ENCODE measurements at regions not wholly inside any gene's neighbourhood (a gene's known extent, or its start where the extent isn't known, plus 50 kb on each side); places are given as distances from the start of the nearest gene placed in this dataset.

GRCh38 chr16:5604770-5605169 is 507.2 kb upstream of the EEF2KMT start:
- Mint-ChIP-seq H3K4me1 (no peaks in the 10 kb centered on the region), H3K4me3 (no peak overlapping the region), H3K36me3 (no peaks in the 10 kb centered on the region), H3K9me3 (no peaks in the 10 kb centered on the region), H3K27ac (no peak overlapping the region), H3K27me3 (ENCODE audit: low read depth) (peaks cover 4% of the 10 kb centered on the region)
- no peak for TF ChIP-seq CTCF (IDR thresholded peaks at IDR 0.05; ENCODE audit: unreplicated experiment)
- DNase-seq (ENCODE audit: low spot score in 2 of 2, unreplicated experiment in 2 of 2), result no peak

- peaks cover under 1% of the 10 kb centered on the region for H3K27me3 Mint-ChIP-seq (ENCODE audit: low read depth)
- no peaks in the 10 kb centered on the region for H3K4me1 Mint-ChIP-seq
- no peaks in the 10 kb centered on the region for H3K36me3 Mint-ChIP-seq
- TF ChIP-seq CTCF (IDR thresholded peaks at IDR 0.05; ENCODE audit: unreplicated experiment), result no peak
- no peak for DNase-seq (ENCODE audit: low spot score in 2 of 2, unreplicated experiment in 2 of 2)
- H3K27ac Mint-ChIP-seq, result no peak overlapping the region
- H3K4me3 Mint-ChIP-seq, result no peak overlapping the region
- no peaks in the 10 kb centered on the region for H3K9me3 Mint-ChIP-seq
Observed at GRCh38 chr16:5603836-5604235, 506.2 kb upstream of the EEF2KMT start.

DNA sequence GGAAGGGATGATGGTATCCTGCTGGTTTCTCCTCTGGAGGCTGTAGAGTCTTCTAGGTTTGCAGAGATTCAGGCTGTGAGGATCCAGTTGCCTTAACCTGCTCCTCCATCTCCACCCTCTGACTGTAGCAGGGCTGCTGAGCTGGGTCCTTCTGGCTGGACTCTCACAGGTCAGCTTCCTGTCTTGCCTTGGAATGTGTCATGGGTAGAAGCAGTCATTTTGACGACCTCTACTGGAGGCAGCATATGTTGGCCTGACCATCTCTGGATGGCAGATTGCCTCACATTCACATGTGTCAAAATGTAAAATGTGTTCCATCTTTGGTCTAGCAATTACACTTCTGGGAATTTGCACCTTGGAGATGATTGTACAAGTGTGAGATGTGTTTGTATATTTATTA is 504.4 kb upstream of the EEF2KMT start:
- no peak for TF ChIP-seq CTCF (IDR thresholded peaks at IDR 0.05; ENCODE audit: unreplicated experiment)
- H3K4me1 Mint-ChIP-seq, result no peaks in the 10 kb centered on the region
- no peak for DNase-seq (ENCODE audit: low spot score in 2 of 2, unreplicated experiment in 2 of 2)
- no peaks in the 10 kb centered on the region for H3K9me3 Mint-ChIP-seq
- H3K27me3 Mint-ChIP-seq (ENCODE audit: low read depth), result no peaks in the 10 kb centered on the region
- H3K36me3 Mint-ChIP-seq, result no peaks in the 10 kb centered on the region
- no peak overlapping the region for H3K27ac Mint-ChIP-seq
- no peak overlapping the region for H3K4me3 Mint-ChIP-seq

DNA sequence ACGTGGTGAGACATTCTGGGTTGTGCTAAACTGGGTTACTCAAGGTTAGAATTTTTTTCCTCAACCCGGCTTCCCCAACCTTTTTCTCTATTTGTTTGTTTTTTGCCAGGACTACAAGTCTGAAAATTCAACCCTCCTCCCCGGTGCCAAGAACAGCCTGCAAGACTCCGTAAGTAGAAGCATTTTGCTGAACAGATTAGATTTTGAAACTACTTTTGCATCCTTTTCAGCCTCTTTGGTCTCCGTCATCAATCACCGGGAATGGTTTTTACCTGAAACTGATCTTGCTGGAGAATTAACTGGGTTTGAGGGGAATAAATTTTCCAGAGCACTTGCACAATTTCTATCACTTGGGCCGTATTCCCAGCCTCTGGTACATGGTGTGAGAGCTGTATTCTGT is 501.2 kb upstream of the EEF2KMT start:
- Mint-ChIP-seq H3K36me3 (no peaks in the 10 kb centered on the region), H3K4me3 (no peak overlapping the region), H3K27me3 (ENCODE audit: low read depth) (no peaks in the 10 kb centered on the region), H3K9me3 (peaks cover 4% of the 10 kb centered on the region), H3K4me1 (no peaks in the 10 kb centered on the region), H3K27ac (no peak overlapping the region)
- no peak for TF ChIP-seq CTCF (IDR thresholded peaks at IDR 0.05; ENCODE audit: unreplicated experiment)
- no peak for DNase-seq (ENCODE audit: low spot score in 2 of 2, unreplicated experiment in 2 of 2)

GRCh38 chr16:5595849-5596248 is 498.3 kb upstream of the EEF2KMT start:
- Mint-ChIP-seq H3K9me3 (peaks cover 4% of the 10 kb centered on the region), H3K27me3 (ENCODE audit: low read depth) (no peaks in the 10 kb centered on the region), H3K4me3 (no peak overlapping the region), H3K36me3 (no peaks in the 10 kb centered on the region), H3K4me1 (no peaks in the 10 kb centered on the region), H3K27ac (no peak overlapping the region)
- no peak for DNase-seq (ENCODE audit: low spot score in 2 of 2, unreplicated experiment in 2 of 2)
- TF ChIP-seq CTCF (IDR thresholded peaks at IDR 0.05; ENCODE audit: unreplicated experiment), result no peak

- H3K27me3 Mint-ChIP-seq (ENCODE audit: low read depth), result peaks cover 10% of the 10 kb centered on the region
- no peak overlapping the region for H3K4me3 Mint-ChIP-seq
- no peaks in the 10 kb centered on the region for H3K4me1 Mint-ChIP-seq
- H3K27ac Mint-ChIP-seq, result no peak overlapping the region
- TF ChIP-seq CTCF (IDR thresholded peaks at IDR 0.05; ENCODE audit: unreplicated experiment), result no peak
- DNase-seq (ENCODE audit: low spot score in 2 of 2, unreplicated experiment in 2 of 2), result no peak
- H3K36me3 Mint-ChIP-seq, result no peaks in the 10 kb centered on the region
- no peaks in the 10 kb centered on the region for H3K9me3 Mint-ChIP-seq
Observed at GRCh38 chr16:5590416-5590815, 492.8 kb upstream of the EEF2KMT start.
